ENCODE measurements at regions not wholly inside any gene's neighbourhood (a gene's known extent, or its start where the extent isn't known, plus 50 kb on each side); places are given as distances from the start of the nearest gene placed in this dataset.

- TF ChIP-seq POLR2A (IDR thresholded peaks at IDR 0.05; ENCODE audit: low read depth, low read length): no peak
- DNase-seq (ENCODE audit: insufficient read length, low spot score) (no peak), FAIRE-seq (no peak)
Measured at GRCh38 chr20:43271980-43272379, 82.3 kb upstream of the PTPRT start.

GRCh38 chr20:43265449-43265848 is 75.7 kb upstream of the PTPRT start:
- no peak for TF ChIP-seq POLR2A (IDR thresholded peaks at IDR 0.05; ENCODE audit: low read depth, low read length)
- DNase-seq (ENCODE audit: insufficient read length, low spot score): no peak
- FAIRE-seq: no peak

- no peak for TF ChIP-seq POLR2A (IDR thresholded peaks at IDR 0.05; ENCODE audit: low read depth, low read length)
- no peak for FAIRE-seq
Measured at GRCh38 chr20:43263226-43263625, 73.5 kb upstream of the PTPRT start.

GRCh38 chr20:43262341-43262740 is 72.6 kb upstream of the PTPRT start:
- FAIRE-seq (no peak), DNase-seq (ENCODE audit: insufficient read length, low spot score) (no peak)
- no peak for TF ChIP-seq POLR2A (IDR thresholded peaks at IDR 0.05; ENCODE audit: low read depth, low read length)

More at GRCh38 chr20:43263226-43263625, 73.5 kb upstream of the PTPRT start:
- DNase-seq (ENCODE audit: insufficient read length, low spot score): no peak

- no peak for TF ChIP-seq POLR2A (IDR thresholded peaks at IDR 0.05; ENCODE audit: low read depth, low read length)
- DNase-seq (ENCODE audit: insufficient read length, low spot score): no peak
- FAIRE-seq: no peak
Measured at GRCh38 chr20:43255877-43256276, 66.2 kb upstream of the PTPRT start.

GRCh38 chr20:43252761-43253160 is 63.1 kb upstream of the PTPRT start:
- FAIRE-seq: no peak
- no peak for DNase-seq (ENCODE audit: insufficient read length, low spot score)
- TF ChIP-seq POLR2A (IDR thresholded peaks at IDR 0.05; ENCODE audit: low read depth, low read length): no peak

- DNase-seq (ENCODE audit: insufficient read length, low spot score): no peak
- no peak for TF ChIP-seq POLR2A (IDR thresholded peaks at IDR 0.05; ENCODE audit: low read depth, low read length)
- FAIRE-seq: no peak
Measured at GRCh38 chr20:43248341-43248740, 58.6 kb upstream of the PTPRT start.

GRCh38 chr20:43247361-43247760 is 57.7 kb upstream of the PTPRT start:
- FAIRE-seq (no peak), DNase-seq (ENCODE audit: insufficient read length, low spot score) (no peak)
- TF ChIP-seq POLR2A (IDR thresholded peaks at IDR 0.05; ENCODE audit: low read depth, low read length): no peak

- TF ChIP-seq POLR2A (IDR thresholded peaks at IDR 0.05; ENCODE audit: low read depth, low read length): no peak
- FAIRE-seq (no peak), DNase-seq (ENCODE audit: insufficient read length, low spot score) (no peak)
Measured at GRCh38 chr20:43244647-43245046, 54.9 kb upstream of the PTPRT start.

- DNase-seq (ENCODE audit: insufficient read length, low spot score) (no peak), FAIRE-seq (no peak)
- TF ChIP-seq POLR2A (IDR thresholded peaks at IDR 0.05; ENCODE audit: low read depth, low read length): no peak
Measured at GRCh38 chr20:43243672-43244269, 54.1 kb upstream of the PTPRT start.

- FAIRE-seq: no peak
- no peak for TF ChIP-seq POLR2A (IDR thresholded peaks at IDR 0.05; ENCODE audit: low read depth, low read length)
- no peak for DNase-seq (ENCODE audit: insufficient read length, low spot score)
Measured at GRCh38 chr20:43241057-43241702, 51.5 kb upstream of the PTPRT start.
